GM18873 (cell line): ENCODE measurements at regions not wholly inside any gene's neighbourhood (a gene's known extent, or its start where the extent isn't known, plus 50 kb on each side); places are given as distances from the start of the nearest gene placed in this dataset.

ENCODE experiments used
- ATAC-seq: cut with Tn5 transposase; IDR thresholded peaks from one replicate; pipeline ENCODE4 v1.9.1; 2021; ENCODE audit warnings: mild to moderate bottlenecking, moderate library complexity, moderate number of reproducible peaks; ENCODE audit not compliant: unreplicated experiment, low FRiP score

DNA sequence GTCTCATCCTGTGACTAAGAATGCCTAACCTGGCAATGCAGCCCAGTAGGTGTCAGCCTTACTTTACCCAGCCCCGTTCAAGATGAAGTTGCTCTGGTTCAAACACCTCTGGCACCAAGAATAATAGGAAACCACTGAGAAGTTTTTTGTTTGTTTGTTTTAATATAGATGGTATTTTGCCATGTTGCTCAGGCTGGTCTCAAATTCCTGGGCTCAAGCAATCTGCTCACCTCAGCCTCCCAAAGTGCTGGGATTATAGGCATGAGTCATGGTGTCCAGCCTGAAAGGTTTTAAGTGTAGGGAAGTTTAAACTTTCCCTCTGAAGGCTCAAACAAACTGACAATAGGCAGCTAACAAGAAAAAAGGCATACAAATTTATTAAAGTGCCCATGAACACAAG lies 51.2 kb upstream of the ABCC4 start:
- ATAC-seq, result no peak

DNA sequence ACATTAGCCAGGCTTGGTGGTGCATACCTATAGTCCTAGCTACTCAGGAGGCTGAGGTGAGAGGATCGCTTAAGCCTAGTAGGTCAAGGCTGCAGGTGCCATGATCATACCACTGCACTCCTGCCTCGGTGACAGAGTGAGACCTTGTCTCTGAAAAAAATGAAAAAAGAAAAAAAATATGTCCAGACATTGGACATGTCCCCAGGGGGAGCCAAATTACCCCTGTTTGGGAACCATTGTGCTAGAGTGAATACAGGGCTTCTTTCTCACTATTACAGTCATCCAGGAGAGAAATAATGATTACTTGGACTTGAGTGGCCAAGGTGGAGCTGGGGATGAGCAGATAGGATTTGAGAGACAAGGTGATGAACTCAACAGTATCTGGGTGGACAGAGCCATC lies 52.9 kb upstream of the ABCC4 start:
- ATAC-seq, result no peak

- ATAC-seq, result no peak
These were observed 53.6 kb upstream of the ABCC4 start for GRCh38 chr13:95354680-95355487.

- no peak for ATAC-seq
These were observed 54.2 kb upstream of the ABCC4 start for GRCh38 chr13:95355494-95355893.

- no peak for ATAC-seq
These were observed 55.7 kb upstream of the ABCC4 start for GRCh38 chr13:95356916-95357315.

- ATAC-seq, result no peak
These were observed 56.6 kb upstream of the ABCC4 start for GRCh38 chr13:95357875-95358274.

- ATAC-seq, result no peak
These were observed 58.8 kb upstream of the ABCC4 start for GRCh38 chr13:95360052-95360451.

- no peak for ATAC-seq
These were observed 59.3 kb upstream of the ABCC4 start for GRCh38 chr13:95360464-95361097.

GRCh38 chr13:95361686-95362085 lies 60.4 kb upstream of the ABCC4 start:
- ATAC-seq, result no peak

- no peak for ATAC-seq
These were observed 61.4 kb upstream of the ABCC4 start for GRCh38 chr13:95362666-95363065.

DNA sequence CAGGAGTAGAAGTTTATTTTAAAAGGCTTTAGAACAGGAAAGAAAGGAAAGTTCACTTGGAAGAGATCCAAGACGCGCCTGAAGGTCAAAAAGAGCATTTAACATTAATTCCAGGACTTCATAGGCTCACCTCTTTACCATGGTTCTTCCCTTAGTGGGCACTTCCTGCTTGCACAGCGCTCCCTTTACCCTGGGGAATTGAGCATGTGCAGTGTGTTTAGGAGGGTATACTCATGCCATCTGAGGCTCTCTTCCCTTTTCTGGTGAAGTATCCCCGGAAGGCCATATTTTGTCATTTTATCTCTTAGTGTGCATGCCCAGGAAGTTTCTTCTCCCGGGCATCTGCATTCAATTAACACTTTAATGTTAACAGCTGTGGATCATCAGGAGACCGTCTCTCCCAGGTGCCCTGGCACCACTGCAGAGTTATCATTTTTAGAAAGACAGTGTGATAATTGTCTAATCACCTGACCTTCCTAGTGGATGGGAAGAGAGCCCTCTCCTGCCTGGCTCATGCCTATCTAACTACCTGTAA lies 66.1 kb upstream of the ABCC4 start:
- no peak for ATAC-seq

DNA sequence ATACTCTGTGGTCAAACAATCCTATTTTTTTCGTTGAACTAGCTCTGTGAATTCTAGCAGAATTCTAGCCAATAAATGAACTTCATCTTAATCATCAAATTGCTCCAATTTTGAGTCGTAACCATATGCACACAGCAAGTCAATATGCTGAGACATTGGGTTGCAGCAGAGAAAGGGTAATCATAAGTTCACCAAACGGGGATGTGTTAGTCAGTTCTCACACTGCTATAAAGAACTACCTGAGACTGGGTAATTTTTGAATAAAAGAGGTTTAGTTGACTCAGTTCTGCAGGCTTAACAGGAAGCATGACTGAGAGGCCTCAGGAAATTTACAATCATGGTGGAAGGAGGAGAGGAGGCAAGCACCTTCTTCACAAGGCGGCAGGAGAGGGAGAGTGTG lies 67.7 kb upstream of the ABCC4 start:
- no peak for ATAC-seq

- ATAC-seq, result no peak
These were observed 74.5 kb upstream of the ABCC4 start for GRCh38 chr13:95375706-95376105.

DNA sequence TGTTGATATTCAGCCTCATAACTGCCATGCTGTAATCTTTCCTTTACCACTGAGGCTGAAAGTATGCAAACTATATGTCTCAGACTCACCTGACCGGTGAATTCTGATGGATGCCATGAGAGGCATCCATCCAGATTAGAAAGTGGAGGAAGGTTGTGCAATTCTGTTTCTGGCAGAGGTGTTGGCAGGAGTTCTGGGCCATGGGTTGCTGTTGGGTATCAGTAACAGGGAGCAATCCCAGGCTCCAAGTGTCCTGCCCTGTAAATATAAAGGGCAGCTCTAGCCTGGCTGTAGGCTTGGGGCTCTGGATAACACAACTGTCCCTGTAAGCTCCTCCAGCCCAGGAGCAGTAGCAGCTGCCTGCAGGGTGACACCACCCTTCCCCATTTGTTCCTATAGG lies 77.4 kb upstream of the ABCC4 start:
- ATAC-seq, result no peak

DNA sequence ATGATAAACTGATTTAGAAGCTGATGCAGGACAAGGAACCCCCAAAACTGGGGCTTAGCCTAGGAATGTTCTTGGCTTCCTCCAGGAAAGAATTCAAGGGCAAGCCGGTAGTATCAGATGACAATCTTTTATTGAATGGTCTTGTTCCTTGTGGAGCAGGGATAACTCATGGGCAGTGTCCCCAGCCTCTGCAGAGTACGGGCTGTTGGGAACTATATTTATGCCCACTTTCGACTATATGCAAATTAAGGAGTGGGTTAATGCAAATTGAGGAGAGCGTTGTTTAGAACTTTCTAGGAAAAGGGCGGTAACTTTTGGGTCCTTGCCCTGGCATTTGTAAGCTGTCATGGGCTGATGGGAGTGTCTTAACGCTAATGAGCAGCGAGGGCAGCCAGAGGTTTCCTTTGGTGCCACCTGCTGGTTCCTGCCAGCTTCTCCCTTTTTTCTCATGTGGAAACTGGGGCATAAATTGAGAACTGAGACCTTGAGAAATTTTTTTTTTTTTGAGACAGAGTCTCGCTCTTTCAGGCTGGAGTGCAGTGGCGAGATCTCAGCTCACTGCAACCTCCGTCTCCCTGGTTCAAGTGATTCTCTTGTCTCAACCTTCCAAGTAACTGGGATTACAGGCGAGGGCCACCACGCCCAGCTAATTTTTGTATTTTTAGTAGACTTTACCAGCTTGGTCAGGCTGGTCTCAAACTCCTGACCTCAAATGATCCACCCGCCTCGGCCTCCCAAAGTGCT lies 79.4 kb upstream of the ABCC4 start:
- peak; percentile 86 for ATAC-seq

DNA sequence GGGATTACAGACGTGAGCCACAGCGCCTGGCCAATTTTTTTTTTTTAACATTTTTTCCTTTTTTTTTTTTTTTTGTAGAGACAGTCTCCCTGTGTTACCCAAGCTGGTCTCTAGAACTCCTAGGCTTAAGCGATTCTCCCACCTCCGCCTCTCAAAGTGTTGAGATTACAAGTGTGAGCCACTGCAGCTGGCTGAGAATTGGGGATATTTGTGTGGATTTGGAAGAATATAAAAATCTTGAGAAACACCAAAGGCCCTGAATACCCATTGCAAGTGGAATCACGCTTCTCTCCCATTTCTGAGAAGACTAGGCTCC lies 79.9 kb upstream of the ABCC4 start:
- ATAC-seq, result no peak

- ATAC-seq, result no peak
These were observed 81.2 kb upstream of the ABCC4 start for GRCh38 chr13:95382411-95382810.

DNA sequence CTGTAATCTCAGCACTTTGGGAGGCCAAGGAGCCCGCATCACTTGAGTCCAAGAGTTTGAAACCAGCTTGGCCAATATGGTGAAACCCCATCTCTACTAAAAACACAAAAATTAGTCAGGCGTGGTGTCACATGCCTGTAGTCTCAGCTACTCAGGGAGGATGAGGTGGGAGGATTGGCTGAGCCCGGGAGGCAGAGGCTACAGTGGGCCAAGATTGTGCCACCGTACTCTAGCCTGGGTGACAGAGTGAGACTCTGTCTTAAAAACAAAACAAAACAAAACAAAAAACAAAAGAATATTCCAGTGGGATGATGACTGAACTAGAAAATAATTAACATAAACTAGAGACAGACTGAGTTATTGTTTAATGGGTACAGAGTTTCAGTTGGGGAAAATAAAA lies 81.7 kb upstream of the ABCC4 start:
- ATAC-seq, result no peak

GRCh38 chr13:95385373-95385772 lies 84.1 kb upstream of the ABCC4 start:
- ATAC-seq, result no peak

DNA sequence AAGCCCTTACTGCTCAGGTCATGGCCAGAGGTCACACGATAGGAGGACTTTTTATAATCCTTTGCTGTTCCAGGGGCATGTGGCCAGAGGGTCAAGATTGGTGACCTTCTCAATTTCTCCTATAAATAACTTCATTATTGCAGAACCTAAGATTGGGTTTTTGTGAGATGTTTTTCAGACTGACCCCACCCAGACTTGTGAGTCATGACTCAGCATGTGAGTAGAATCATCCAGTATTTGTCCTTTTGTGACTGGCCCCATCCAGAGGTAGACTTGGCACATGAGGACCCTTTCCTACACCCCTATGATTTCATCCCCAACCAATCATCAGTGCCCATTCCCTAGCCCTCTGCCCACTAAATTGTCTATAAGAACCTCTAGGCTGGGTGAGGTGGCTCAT lies 84.5 kb upstream of the ABCC4 start:
- no peak for ATAC-seq

GRCh38 chr13:95386370-95386769 lies 85.1 kb upstream of the ABCC4 start:
- ATAC-seq, result no peak
